ENCODE measurements at regions not wholly inside any gene's neighbourhood (a gene's known extent, or its start where the extent isn't known, plus 50 kb on each side); places are given as distances from the start of the nearest gene placed in this dataset.
A peak's percentile ranks its signal among the peaks of the same experiment; 100 is the strongest.
"Not testable (repeated sequence)": the region's sequence is repeated elsewhere in the genome, so short reads cannot be mapped to it uniquely, and the experiment has no call there.

- peaks cover 8% of the 10 kb centered on the region for H3K4me1 Mint-ChIP-seq
- ATAC-seq, result no peak
- no peaks in the 10 kb centered on the region for H3K9me3 Mint-ChIP-seq
- no peak for DNase-seq
- peaks cover 8% of the 10 kb centered on the region for H3K27me3 Mint-ChIP-seq
- no peak overlapping the region for H3K4me3 Mint-ChIP-seq
- H3K27ac Mint-ChIP-seq, result no peak overlapping the region
- H3K36me3 Mint-ChIP-seq (ENCODE audit: low read depth), result no peaks in the 10 kb centered on the region
Observed at GRCh38 chr13:27327633-27328032, 57.0 kb downstream of the RASL11A start.

DNA sequence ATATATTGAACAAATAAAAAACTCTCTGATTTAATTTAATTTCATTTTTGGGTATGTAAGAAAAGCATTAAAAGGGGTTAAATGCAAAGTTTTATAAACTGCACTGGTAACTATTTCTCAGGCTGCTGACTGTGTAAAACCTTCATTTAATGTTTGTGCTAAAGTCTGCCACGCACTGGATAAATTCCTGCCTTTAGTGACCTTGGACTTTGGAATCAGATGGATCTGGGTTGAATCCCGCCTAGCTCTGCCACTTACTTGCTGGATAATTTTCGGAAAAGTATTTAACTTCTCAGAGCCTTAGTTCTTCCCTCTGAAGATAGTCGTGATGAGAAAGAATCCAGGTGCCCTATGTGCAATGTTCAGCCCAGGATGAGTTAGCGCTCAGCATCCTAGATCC, 58.6 kb downstream of the RASL11A start:
- Mint-ChIP-seq H3K9me3 (no peaks in the 10 kb centered on the region), H3K27me3 (peaks cover 10% of the 10 kb centered on the region), H3K4me3 (no peak overlapping the region), H3K27ac (no peak overlapping the region), H3K4me1 (peaks cover 7% of the 10 kb centered on the region), H3K36me3 (ENCODE audit: low read depth) (no peaks in the 10 kb centered on the region)
- DNase-seq (no peak), ATAC-seq (no peak)

- Mint-ChIP-seq H3K36me3 (ENCODE audit: low read depth) (no peaks in the 10 kb centered on the region), H3K27me3 (peaks cover 6% of the 10 kb centered on the region), H3K4me1 (peaks cover 4% of the 10 kb centered on the region), H3K9me3 (no peaks in the 10 kb centered on the region), H3K27ac (no peak overlapping the region), H3K4me3 (no peak overlapping the region)
- DNase-seq (no peak), ATAC-seq (no peak)
Observed at GRCh38 chr13:27334774-27335435, 64.3 kb downstream of the RASL11A start.

DNA sequence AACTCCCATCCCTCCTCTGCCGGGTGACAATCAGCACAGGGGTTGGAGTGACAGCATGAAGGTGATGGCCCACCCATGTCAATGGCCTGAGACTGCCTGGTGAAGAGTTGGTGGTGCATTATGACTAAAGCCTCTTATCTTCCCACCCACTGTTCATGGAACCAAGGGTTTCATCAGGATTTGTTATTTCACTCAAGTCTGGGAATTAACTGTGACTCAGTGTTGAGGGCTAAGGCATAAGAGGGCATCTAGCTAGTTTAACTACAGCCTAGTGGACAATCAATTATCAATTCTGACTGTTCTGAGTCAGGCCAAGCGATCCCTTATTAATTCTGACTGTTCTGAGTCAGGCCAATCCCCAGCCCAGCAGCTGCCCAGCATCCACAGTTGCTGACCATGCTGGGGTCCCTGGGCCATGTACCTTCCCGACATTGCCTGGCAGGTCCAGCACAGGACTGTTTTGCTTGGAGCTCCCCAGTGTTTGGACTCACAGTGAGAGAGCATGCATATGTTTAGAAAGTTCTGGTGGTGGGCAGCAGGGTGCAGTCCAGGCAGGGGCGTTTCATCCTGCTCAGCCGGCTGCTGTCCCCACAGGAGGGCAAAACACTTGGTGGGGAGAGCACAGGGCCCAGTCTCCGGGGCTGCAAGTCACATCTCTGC, 65.5 kb downstream of the RASL11A start:
- Mint-ChIP-seq H3K4me1 (no peaks in the 10 kb centered on the region), H3K36me3 (ENCODE audit: low read depth) (no peaks in the 10 kb centered on the region), H3K9me3 (no peaks in the 10 kb centered on the region), H3K4me3 (no peak overlapping the region), H3K27me3 (peaks cover 5% of the 10 kb centered on the region), H3K27ac (no peak overlapping the region)
- no peak for ATAC-seq
- no peak for DNase-seq

- no peaks in the 10 kb centered on the region for H3K36me3 Mint-ChIP-seq (ENCODE audit: low read depth)
- H3K27ac Mint-ChIP-seq, result no peak overlapping the region
- H3K27me3 Mint-ChIP-seq, result peaks cover 3% of the 10 kb centered on the region
- no peak for ATAC-seq
- H3K4me3 Mint-ChIP-seq, result no peak overlapping the region
- no peaks in the 10 kb centered on the region for H3K4me1 Mint-ChIP-seq
- DNase-seq, result no peak
- H3K9me3 Mint-ChIP-seq, result no peaks in the 10 kb centered on the region
Observed at GRCh38 chr13:27338207-27338606, 67.6 kb downstream of the RASL11A start.

DNA sequence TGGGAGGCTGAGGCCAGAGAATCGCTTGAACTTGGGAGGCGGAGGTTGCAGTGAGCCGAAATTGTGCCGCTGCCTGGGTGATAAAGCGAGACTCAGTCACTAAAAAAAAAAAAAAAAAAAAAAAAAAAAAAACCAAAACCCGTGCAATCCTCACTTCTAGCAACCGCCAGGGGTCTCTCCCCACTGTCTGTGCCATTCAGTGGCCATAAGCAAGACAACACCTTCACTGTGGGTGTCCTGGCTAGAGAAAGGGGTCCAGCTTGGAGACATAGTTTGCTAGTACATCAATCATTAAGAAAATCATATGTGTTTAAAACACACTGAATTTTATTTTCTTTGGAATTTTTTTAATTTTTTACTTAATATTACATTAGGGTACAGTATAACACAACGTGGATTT, 68.2 kb downstream of the RASL11A start:
- DNase-seq (no peak), ATAC-seq (no peak)
- no peaks in the 10 kb centered on the region for H3K4me1 Mint-ChIP-seq
- H3K36me3 Mint-ChIP-seq (ENCODE audit: low read depth), result no peaks in the 10 kb centered on the region
- no peak overlapping the region for H3K4me3 Mint-ChIP-seq
- H3K27ac Mint-ChIP-seq, result no peak overlapping the region
- peaks cover 3% of the 10 kb centered on the region for H3K27me3 Mint-ChIP-seq
- no peaks in the 10 kb centered on the region for H3K9me3 Mint-ChIP-seq

DNA sequence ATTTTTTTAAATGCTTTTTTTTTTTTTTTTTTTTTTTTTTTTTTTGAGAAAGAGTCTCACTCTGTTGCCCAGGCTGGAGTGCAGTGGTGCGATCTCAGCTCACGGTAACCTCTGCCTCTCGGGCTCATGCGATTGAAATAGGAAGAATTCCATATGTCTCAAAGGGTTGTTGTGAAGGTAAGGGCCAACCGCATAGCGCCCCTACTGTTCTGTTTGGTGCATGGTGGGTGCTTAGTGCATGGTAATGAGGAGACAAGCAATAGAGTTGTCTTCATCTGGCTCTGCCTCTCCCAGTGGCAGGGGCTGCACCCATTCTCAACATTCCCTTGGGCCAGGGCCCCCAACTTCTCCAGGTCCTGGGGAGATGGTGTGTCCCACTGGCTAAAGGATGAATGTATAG, 68.7 kb downstream of the RASL11A start:
- no peaks in the 10 kb centered on the region for H3K36me3 Mint-ChIP-seq (ENCODE audit: low read depth)
- no peak overlapping the region for H3K4me3 Mint-ChIP-seq
- peak; percentile 50 for DNase-seq
- no peaks in the 10 kb centered on the region for H3K9me3 Mint-ChIP-seq
- H3K4me1 Mint-ChIP-seq, result no peaks in the 10 kb centered on the region
- no peak overlapping the region for H3K27ac Mint-ChIP-seq
- peak; percentile 79 for ATAC-seq
- H3K27me3 Mint-ChIP-seq, result peaks cover 3% of the 10 kb centered on the region

GRCh38 chr13:27341616-27342015, 71.0 kb downstream of the RASL11A start:
- ATAC-seq (no peak), DNase-seq (no peak)
- H3K4me3 Mint-ChIP-seq, result no peak overlapping the region
- H3K4me1 Mint-ChIP-seq, result no peaks in the 10 kb centered on the region
- H3K27ac Mint-ChIP-seq, result no peak overlapping the region
- no peaks in the 10 kb centered on the region for H3K9me3 Mint-ChIP-seq
- H3K27me3 Mint-ChIP-seq, result peaks cover 5% of the 10 kb centered on the region
- no peaks in the 10 kb centered on the region for H3K36me3 Mint-ChIP-seq (ENCODE audit: low read depth)

DNA sequence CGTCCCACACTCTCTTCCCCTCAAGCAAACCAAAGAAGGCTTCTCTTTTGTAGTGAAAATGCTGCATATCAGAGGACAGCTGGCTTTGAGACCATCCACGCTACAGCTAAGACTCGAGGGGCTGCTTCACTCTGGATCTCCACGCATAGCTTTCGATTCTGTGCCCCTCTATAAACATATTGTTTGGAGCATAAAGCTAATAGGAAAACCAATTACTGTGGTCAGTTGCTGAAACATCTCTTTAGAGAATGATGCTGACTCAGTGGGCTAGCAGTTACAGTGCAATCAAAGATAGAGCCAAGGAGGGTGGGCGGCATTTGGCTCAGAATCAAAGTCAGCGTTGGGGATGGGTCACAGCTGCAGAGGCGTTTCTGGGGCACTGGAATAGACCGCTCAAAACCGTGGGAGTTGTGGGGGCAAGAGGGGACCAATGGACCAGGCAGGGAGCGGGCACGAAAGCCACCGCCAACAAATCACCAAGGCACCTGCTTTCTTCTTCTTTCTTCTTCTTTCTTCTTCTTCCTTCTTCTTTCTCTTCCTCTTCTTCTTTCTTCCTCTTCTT, 76.7 kb downstream of the RASL11A start:
- Mint-ChIP-seq H3K9me3 (no peaks in the 10 kb centered on the region), H3K27me3 (peaks cover 12% of the 10 kb centered on the region), H3K4me3 (no peak overlapping the region), H3K4me1 (no peaks in the 10 kb centered on the region), H3K36me3 (ENCODE audit: low read depth) (no peaks in the 10 kb centered on the region), H3K27ac (no peak overlapping the region)
- DNase-seq (no peak), ATAC-seq (no peak)

DNA sequence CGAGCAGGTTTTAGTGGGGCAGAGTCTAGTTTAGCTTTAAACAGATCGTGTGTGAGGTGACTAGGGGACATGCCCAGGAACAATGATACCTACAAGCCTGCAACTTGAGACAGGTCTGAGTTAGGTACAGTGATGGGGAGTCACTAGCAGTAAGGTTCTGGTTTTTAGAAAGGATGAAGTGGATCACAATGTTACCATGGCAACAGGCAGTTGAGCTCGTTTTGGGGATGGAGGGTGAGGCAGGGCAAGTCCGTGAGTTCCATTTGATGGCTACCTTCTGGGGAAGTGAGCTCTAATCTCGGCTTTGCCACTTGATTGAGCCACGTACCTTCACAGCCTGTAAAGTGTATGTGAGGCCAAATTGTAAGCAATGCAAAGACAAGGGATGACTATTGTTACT, 76.0 kb upstream of the GTF3A start:
- peaks cover 9% of the 10 kb centered on the region for H3K27me3 Mint-ChIP-seq
- DNase-seq (no peak), ATAC-seq (no peak)
- H3K4me3 Mint-ChIP-seq, result no peak overlapping the region
- H3K9me3 Mint-ChIP-seq, result no peaks in the 10 kb centered on the region
- no peak overlapping the region for H3K27ac Mint-ChIP-seq
- H3K4me1 Mint-ChIP-seq, result peaks cover 3% of the 10 kb centered on the region
- no peaks in the 10 kb centered on the region for H3K36me3 Mint-ChIP-seq (ENCODE audit: low read depth)

DNA sequence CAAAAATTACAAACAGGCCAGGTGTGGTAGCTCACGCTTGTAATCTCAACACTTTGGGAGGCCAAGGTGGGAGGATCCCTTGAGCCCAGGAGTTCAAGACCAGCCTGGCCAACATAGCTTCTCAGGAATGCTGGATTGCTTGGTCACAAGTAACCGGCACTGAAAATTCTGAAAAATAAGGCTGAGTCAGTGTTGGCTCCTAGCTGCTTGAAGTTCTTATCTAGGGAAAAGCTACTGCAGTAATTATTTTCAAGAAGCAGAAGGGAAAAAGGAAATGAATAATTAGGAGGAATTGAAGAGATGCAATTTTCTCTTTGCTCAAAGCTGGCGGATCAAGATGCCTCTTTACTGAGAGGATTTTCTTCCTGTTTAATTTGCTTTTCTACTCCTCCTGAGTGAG, 75.0 kb upstream of the GTF3A start:
- ATAC-seq (no peak), DNase-seq (no peak)
- no peak overlapping the region for H3K27ac Mint-ChIP-seq
- H3K4me1 Mint-ChIP-seq, result peaks cover 6% of the 10 kb centered on the region
- no peaks in the 10 kb centered on the region for H3K36me3 Mint-ChIP-seq (ENCODE audit: low read depth)
- H3K4me3 Mint-ChIP-seq, result no peak overlapping the region
- peaks cover 9% of the 10 kb centered on the region for H3K27me3 Mint-ChIP-seq
- no peaks in the 10 kb centered on the region for H3K9me3 Mint-ChIP-seq

DNA sequence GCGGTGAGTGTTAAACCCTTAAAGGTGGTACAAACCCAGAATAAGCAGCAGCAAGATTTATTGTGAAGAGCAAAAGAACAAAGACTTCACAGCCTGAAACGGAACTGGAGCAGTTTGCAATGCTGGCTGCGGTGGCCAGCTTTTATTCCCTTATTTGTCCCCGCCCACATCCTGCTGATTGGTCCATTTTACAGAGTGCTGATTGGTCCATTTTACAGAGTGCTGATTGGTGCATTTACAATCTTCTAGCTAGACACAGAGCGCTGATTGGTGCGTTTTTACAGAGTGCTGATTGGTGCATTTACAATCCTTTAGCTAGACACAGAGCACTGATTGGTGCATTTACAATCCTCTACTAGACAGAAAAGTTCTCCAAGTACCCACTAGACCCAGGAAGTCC, 73.6 kb upstream of the GTF3A start:
- not testable (repeated sequence) for H3K9me3 Mint-ChIP-seq; H3K4me1 Mint-ChIP-seq; H3K4me3 Mint-ChIP-seq; DNase-seq; ATAC-seq; H3K27me3 Mint-ChIP-seq; H3K36me3 Mint-ChIP-seq (ENCODE audit: low read depth); H3K27ac Mint-ChIP-seq

DNA sequence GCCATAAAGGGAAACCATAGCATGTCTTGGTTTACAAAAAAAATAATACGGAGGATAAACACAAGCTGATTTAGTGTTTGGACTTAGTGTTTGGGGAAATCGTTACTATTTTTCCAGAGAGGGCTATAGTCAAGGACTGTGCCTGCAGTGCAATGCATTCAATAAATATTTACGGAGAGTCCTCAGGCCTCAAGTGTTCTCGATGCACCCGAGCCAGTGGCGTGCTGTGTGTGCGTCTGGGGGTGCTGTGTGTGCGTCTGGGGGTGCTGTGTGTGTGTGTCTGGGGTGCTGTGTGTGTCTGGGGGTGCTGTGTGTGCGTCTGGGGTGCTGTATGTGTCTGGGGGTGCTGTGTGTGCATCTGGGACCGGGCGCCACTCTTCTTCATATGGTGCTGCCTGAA, 71.7 kb upstream of the GTF3A start:
- Mint-ChIP-seq H3K4me3 (no peak overlapping the region), H3K27ac (no peak overlapping the region), H3K9me3 (no peaks in the 10 kb centered on the region), H3K27me3 (peaks cover 6% of the 10 kb centered on the region), H3K4me1 (peaks cover 6% of the 10 kb centered on the region), H3K36me3 (ENCODE audit: low read depth) (no peaks in the 10 kb centered on the region)
- no peak for ATAC-seq
- DNase-seq, result no peak

GRCh38 chr13:27353166-27353583, 71.2 kb upstream of the GTF3A start:
- ATAC-seq, result peak; percentile 93
- Mint-ChIP-seq H3K27me3 (peaks cover 5% of the 10 kb centered on the region), H3K4me3 (no peak overlapping the region)

GRCh38 chr13:27353708-27354107, 70.7 kb upstream of the GTF3A start:
- Mint-ChIP-seq H3K9me3 (no peaks in the 10 kb centered on the region), H3K27ac (no peak overlapping the region), H3K4me3 (no peak overlapping the region)

More at GRCh38 chr13:27353166-27353583, 71.2 kb upstream of the GTF3A start:
- no peaks in the 10 kb centered on the region for H3K36me3 Mint-ChIP-seq (ENCODE audit: low read depth)
- DNase-seq, result no peak
- H3K9me3 Mint-ChIP-seq, result no peaks in the 10 kb centered on the region
- H3K4me1 Mint-ChIP-seq, result peaks cover 6% of the 10 kb centered on the region
- no peak overlapping the region for H3K27ac Mint-ChIP-seq

More at GRCh38 chr13:27353708-27354107, 70.7 kb upstream of the GTF3A start:
- Mint-ChIP-seq H3K4me1 (peaks cover 6% of the 10 kb centered on the region), H3K36me3 (ENCODE audit: low read depth) (no peaks in the 10 kb centered on the region), H3K27me3 (peaks cover 5% of the 10 kb centered on the region)
- DNase-seq (no peak), ATAC-seq (no peak)
